Thymus (tissue), 11 donors: ENCODE measurements at regions not wholly inside any gene's neighbourhood (a gene's known extent, or its start where the extent isn't known, plus 50 kb on each side); places are given as distances from the start of the nearest gene placed in this dataset.

ENCODE experiments used
- DNase-seq, 9 donors: peaks; one replicate each; pipeline ENCODE4 v3.0.0-alpha.2; 2013; ENCODE audit warnings: low spot score in 9 of 9, low read depth in 6 of 9, missing footprints in 1 of 9
- H3K27ac ChIP-seq, 2 donors: one replicate each; pipeline ENCODE4 v1.5.1; 2013; ENCODE audit warnings: control low read depth in 1 of 2, low read depth in 1 of 2, low read length in 1 of 2, mild to moderate bottlenecking in 1 of 2, moderate library complexity in 1 of 2
- H3K27me3 ChIP-seq, 2 donors: one replicate each; pipeline ENCODE4 v1.5.1; 2013; ENCODE audit warnings: low read length in 1 of 2; ENCODE audit not compliant: control insufficient read depth in 2 of 2, insufficient read depth in 1 of 2
- H3K36me3 ChIP-seq, 2 donors: one replicate each; pipeline ENCODE4 v1.5.1; 2013; ENCODE audit warnings: low read length in 1 of 2, mild to moderate bottlenecking in 1 of 2, moderate library complexity in 1 of 2; ENCODE audit not compliant: control insufficient read depth in 2 of 2, insufficient read depth in 2 of 2
- H3K4me1 ChIP-seq, 2 donors: one replicate each; pipeline ENCODE4 v1.5.1; 2013; ENCODE audit warnings: low read length in 2 of 2; ENCODE audit not compliant: control insufficient read depth in 2 of 2, insufficient read depth in 2 of 2
- H3K4me3 ChIP-seq, 2 donors: one replicate each; pipeline ENCODE4 v1.5.1; 2013; ENCODE audit warnings: low read length in 2 of 2, control low read depth in 1 of 2, mild to moderate bottlenecking in 1 of 2
- H3K9me3 ChIP-seq, 2 donors: one replicate each; pipeline ENCODE4 v1.5.1; 2013; ENCODE audit warnings: low read length in 1 of 2, mild to moderate bottlenecking in 1 of 2; ENCODE audit not compliant: control insufficient read depth in 2 of 2, insufficient read depth in 1 of 2
- WGBS: extraction: QIAGEN DNeasy Blood & Tissue Kit; methylation state at CpG from one replicate; pipeline ENCODE4 v1.1.7; 2013; 5-methylcytosine and 5-hydroxymethylcytosine counted together
- donor health status: healthy.

DNA sequence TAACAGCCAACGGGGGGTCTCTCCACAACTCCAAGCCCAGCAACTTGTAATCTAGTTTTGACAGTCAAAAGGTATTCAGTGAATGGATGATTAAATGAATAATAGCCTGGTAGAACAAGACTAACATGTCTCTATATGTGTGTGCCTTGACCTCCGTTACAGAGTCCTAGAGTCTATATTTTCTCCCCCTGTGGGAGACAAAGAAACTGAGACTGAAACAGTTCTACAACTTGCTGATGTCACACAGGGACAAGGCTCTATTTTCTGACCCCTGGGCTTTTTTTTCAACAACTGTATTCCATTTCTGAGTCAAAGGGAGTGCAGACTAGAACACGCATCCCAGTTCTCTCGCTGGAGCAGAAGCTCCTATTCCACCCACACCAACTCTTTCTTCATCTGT, 223.6 kb upstream of the AGAP1 start:
- H3K9me3 ChIP-seq: no peaks in the 10 kb centered on the region
- WGBS: 87% methylated on average over 4 of the region's 4 CpGs

DNA sequence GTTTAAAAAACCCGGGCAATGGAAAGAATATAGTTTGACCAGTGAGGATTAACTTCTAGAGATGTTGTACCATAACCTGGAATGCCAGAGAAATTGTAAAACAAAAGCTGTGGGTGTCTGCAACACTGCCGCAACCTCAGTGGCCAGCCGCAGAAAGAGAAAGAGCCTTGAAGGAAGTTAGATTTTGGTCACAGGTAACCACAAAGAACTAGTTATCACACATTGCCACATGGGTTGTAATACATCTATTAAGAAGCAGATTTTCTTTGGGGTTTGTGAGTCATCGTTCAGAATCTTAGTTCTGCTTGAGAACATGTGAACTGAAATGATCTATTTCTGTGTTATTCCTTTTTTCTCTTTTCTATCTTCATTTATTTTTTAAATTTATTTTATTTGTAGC, 222.9 kb upstream of the AGAP1 start:
- DNase-seq: peak in 1 of 9 donors; percentile 7
- 8% methylated on average over 4 of the region's 4 CpGs for WGBS
- H3K9me3 ChIP-seq: no peaks in the 10 kb centered on the region
- H3K27me3 ChIP-seq: peaks cover 0 to 12% of the 10 kb centered on the region in 2 donors
- no peak overlapping the region for H3K4me3 ChIP-seq
- H3K36me3 ChIP-seq: no peaks in the 10 kb centered on the region
- H3K4me1 ChIP-seq: no peaks in the 10 kb centered on the region
- H3K27ac ChIP-seq: no peak overlapping the region

More for the DNA sequence above, 223.6 kb upstream of the AGAP1 start:
- H3K36me3 ChIP-seq: no peaks in the 10 kb centered on the region
- no peak for DNase-seq
- no peak overlapping the region for H3K4me3 ChIP-seq
- peaks cover 0 to 12% of the 10 kb centered on the region in 2 donors for H3K27me3 ChIP-seq
- H3K27ac ChIP-seq: no peak overlapping the region
- H3K4me1 ChIP-seq: no peaks in the 10 kb centered on the region

DNA sequence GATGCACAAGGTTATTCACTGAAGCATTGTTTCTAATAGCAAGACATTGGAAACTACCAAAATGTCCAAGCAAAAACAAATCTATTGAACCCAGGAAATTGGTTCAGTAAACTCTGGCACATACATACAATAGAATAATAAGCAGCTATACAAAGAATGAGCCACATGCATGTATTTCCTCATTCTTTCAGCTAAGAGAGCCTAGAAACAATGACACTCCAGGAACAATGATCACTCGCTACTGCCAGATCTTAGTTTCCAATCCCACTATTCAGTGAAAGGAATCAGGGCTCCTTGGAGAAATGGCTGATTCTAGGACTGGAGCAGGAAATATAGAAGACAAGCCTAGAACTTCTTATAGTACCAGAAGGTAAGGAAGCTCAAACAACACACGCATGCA, 221.9 kb upstream of the AGAP1 start:
- H3K4me1 ChIP-seq: no peaks in the 10 kb centered on the region
- no peaks in the 10 kb centered on the region for H3K9me3 ChIP-seq
- no peak overlapping the region for H3K4me3 ChIP-seq
- H3K27ac ChIP-seq: no peak overlapping the region
- no peak for DNase-seq
- no peaks in the 10 kb centered on the region for H3K36me3 ChIP-seq
- WGBS: 74% methylated on average over 2 of the region's 2 CpGs
- H3K27me3 ChIP-seq: peaks cover 0 to 12% of the 10 kb centered on the region in 2 donors

DNA sequence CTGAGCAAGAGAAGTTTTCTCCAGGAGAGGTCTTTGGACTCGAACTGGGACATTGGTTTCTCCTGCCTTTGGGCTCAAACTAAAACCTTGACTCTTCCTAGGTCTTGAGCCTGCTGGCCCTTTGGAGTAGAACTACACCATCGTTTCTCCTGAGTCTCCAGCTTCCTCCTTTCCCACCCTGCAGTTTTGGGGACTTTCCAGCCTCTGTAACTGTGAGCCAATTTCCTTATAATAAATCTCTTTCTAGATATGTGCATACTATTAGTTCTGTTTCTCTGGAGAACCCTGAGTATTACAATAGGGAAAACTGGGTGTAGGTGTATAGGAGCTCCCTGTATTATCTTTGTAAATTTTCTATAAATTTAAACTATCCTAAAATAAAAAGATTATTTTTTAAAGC, 219.8 kb upstream of the AGAP1 start:
- Histone ChIP-seq H3K27me3 (peaks cover 0 to 5% of the 10 kb centered on the region in 2 donors), H3K9me3 (no peaks in the 10 kb centered on the region), H3K27ac (no peak overlapping the region), H3K4me1 (no peaks in the 10 kb centered on the region), H3K36me3 (no peaks in the 10 kb centered on the region), H3K4me3 (no peak overlapping the region)
- WGBS: 49% methylated on average over 2 of the region's 2 CpGs
- DNase-seq: no peak

DNA sequence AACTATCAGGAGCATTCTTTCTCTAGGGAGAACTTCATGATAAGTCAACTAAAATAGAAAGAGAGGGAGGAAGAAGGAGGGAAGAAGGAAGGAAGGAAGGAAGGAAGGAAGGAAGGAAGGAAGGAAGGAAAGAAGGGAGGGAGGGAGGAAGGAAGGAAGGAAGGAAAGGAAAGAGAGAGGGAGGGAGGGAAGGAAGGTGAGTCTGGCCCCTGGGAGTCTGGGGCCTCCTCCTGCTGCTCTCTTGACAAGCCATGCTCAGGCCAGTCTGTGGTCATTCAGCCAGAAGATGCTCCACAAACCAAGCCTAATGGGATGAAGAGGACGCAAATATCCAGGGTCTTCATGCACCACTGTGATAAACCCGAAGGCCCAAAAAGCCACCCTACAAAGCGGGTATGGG, 216.4 kb upstream of the AGAP1 start:
- H3K36me3 ChIP-seq: no peaks in the 10 kb centered on the region
- H3K4me1 ChIP-seq: no peaks in the 10 kb centered on the region
- WGBS: 96% methylated on average over 3 of the region's 3 CpGs
- no peak overlapping the region for H3K4me3 ChIP-seq
- H3K9me3 ChIP-seq: no peaks in the 10 kb centered on the region
- no peak for DNase-seq
- no peaks in the 10 kb centered on the region for H3K27me3 ChIP-seq
- H3K27ac ChIP-seq: no peak overlapping the region

DNA sequence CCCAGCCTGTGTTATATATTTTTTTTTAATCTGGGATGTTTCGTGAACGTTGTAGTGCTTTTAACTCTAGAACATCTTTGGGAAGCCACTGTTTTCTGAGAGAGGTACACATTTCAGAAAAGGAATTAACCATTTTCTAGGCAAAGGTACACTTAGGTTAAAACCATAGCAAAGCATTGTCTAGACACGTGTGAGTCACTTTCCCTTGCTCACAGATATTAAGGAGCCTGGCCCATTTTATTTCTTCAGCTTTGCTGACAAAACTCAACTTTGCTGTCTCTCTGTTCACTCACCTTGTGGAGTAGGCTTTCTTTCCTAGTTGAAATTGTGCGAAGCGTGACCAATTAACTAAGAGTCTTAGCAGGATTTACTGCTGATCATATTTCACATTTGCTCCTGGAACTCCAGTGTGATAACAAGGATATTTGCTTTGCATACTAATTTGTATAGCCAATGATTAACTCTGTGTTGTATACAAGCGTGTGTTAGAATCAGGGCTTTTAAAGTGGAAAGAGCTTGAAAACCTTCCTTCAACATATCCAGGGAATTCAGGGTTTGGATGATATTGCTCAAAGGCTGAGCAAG, 215.0 kb upstream of the AGAP1 start:
- WGBS: 93% methylated on average over 6 of the region's 6 CpGs
- H3K36me3 ChIP-seq: no peaks in the 10 kb centered on the region
- DNase-seq: no peak

DNA sequence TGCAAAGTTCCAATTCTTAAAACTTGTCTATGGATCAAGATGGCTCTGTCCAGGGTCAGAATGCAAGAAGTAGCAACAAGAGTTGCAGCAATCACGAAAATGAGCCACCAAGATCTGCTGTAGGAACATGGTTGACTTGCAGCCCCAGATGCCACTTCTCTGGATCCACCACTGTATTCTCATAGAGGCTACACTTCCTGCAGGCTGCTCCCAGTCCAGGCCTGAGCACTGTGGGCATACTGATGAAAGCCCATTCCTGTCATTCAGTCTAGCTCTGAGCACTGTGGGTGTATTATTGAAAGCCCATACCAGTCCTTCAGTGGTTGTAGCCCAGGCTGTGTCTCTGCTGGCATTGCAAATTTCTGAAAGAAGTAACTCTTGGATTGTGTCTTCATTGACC, 213.9 kb upstream of the AGAP1 start:
- Histone ChIP-seq H3K27me3 (no peaks in the 10 kb centered on the region), H3K4me1 (no peaks in the 10 kb centered on the region), H3K9me3 (no peaks in the 10 kb centered on the region), H3K36me3 (no peaks in the 10 kb centered on the region), H3K4me3 (no peak overlapping the region), H3K27ac (no peak overlapping the region)
- 78% methylated on average over 1 of the region's 1 CpG for WGBS
- no peak for DNase-seq

More for the DNA sequence above, 215.0 kb upstream of the AGAP1 start:
- no peaks in the 10 kb centered on the region for H3K27me3 ChIP-seq
- H3K9me3 ChIP-seq: no peaks in the 10 kb centered on the region
- H3K4me3 ChIP-seq: no peak overlapping the region
- no peaks in the 10 kb centered on the region for H3K4me1 ChIP-seq
- no peak overlapping the region for H3K27ac ChIP-seq

DNA sequence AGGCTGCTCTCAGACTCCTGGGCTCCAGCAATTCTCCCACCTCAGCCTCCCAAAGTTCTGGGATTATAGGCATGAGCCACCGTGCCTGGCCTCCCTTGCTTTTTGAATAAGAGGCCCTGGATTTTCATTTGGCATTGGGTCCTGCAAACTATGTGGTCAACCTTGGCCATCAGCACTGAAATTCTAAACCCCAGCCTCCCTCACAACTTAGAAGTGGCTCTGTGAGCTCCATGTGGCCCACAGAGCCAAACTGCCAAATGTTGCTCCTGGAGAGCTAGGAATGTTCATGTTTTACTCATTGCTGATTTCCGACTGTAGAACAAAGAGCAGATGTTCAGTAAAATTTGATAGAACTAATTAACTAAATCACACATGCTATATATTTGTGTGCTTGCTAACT, 210.6 kb upstream of the AGAP1 start:
- WGBS: 98% methylated on average over 2 of the region's 2 CpGs
- no peak overlapping the region for H3K4me3 ChIP-seq
- H3K9me3 ChIP-seq: no peaks in the 10 kb centered on the region
- DNase-seq: no peak
- no peak overlapping the region for H3K27ac ChIP-seq
- no peaks in the 10 kb centered on the region for H3K27me3 ChIP-seq
- H3K4me1 ChIP-seq: no peaks in the 10 kb centered on the region
- no peaks in the 10 kb centered on the region for H3K36me3 ChIP-seq

DNA sequence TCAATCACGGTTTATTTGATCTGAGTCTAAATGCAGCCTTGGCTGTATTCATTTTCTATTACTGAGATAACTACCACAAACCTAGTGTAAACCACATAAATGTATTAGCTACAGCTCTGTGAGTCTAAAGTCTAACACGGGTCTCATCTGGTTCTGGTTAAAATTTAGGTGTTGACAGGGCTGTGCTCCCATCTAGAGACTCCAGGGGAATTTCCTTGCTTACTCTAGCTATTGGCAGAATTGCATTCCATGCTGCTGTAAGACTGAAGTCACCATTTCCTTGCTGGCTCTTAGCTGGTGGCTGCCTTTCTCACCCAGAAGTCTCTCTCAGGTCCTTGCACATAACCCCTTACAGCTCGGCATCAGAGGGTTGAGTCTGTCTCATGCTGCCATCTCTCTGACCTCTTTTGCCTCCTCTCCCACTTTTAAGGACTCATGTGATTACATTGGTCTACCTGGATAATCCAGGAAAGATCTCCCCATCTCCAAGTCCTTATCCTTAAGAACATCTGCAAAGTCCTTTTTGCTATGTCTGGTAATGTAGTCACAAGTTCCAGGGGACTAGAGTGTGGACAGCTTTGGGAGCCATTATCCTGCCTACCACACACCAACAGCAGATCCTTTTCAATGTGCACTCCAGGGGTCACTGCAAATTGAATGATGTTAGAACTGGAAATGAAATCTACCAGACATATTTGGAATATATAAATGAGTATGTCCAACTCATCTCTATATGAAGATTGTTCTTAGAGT, 207.0 kb upstream of the AGAP1 start:
- no peaks in the 10 kb centered on the region for H3K9me3 ChIP-seq
- no peaks in the 10 kb centered on the region for H3K36me3 ChIP-seq
- H3K4me3 ChIP-seq: no peak overlapping the region
- H3K27me3 ChIP-seq: no peaks in the 10 kb centered on the region
- no peaks in the 10 kb centered on the region for H3K4me1 ChIP-seq
- DNase-seq: no peak
- WGBS: 93% methylated on average over 3 of the region's 3 CpGs
- H3K27ac ChIP-seq: no peak overlapping the region
